ENCODE measurements at regions not wholly inside any gene's neighbourhood (a gene's known extent, or its start where the extent isn't known, plus 50 kb on each side); places are given as distances from the start of the nearest gene placed in this dataset.

- Histone ChIP-seq H3K4me1 (peaks cover 0 to 3% (median 0%) of the 10 kb centered on the region in 4 donors), H3K36me3 (no peaks in the 10 kb centered on the region), H3K4me3 (no peak overlapping the region), H3K27me3 (no peaks in the 10 kb centered on the region), H3K27ac (replicated peaks in 1 of 4) (no peak overlapping the region), H3K9me3 (no peaks in the 10 kb centered on the region)
- 89% methylated on average over 3 of the region's 3 CpGs for WGBS
- TF ChIP-seq CTCF (IDR thresholded peaks at IDR 0.05), result no peak
- no peak for DNase-seq (ENCODE audit: extremely low spot score)
- intact Hi-C loops (cut with DNase I), result no loop called here
Measured at GRCh38 chr3:178475062-178475461, 61.2 kb upstream of the KCNMB2 start.

GRCh38 chr3:178476886-178477285 lies 59.4 kb upstream of the KCNMB2 start:
- Histone ChIP-seq H3K9me3 (no peaks in the 10 kb centered on the region), H3K4me3 (no peak overlapping the region), H3K27ac (replicated peaks in 1 of 4) (no peak overlapping the region), H3K36me3 (no peaks in the 10 kb centered on the region), H3K4me1 (peaks cover 0 to 3% (median 0%) of the 10 kb centered on the region in 4 donors), H3K27me3 (no peaks in the 10 kb centered on the region)
- intact Hi-C loops (cut with DNase I), result no loop called here
- WGBS, result 84% methylated on average over 2 of the region's 2 CpGs
- TF ChIP-seq POLR2A (IDR thresholded peaks at IDR 0.05; ENCODE audit: low read depth) (no peak), POLR2AphosphoS5 (IDR thresholded peaks at IDR 0.05) (no peak), EP300 (IDR thresholded peaks at IDR 0.05) (no peak), CTCF (IDR thresholded peaks at IDR 0.05) (no peak)
- no peak for DNase-seq (ENCODE audit: extremely low spot score)

- Histone ChIP-seq H3K4me1 (peaks cover 0 to 3% (median 0%) of the 10 kb centered on the region in 4 donors), H3K4me3 (no peak overlapping the region), H3K27me3 (no peaks in the 10 kb centered on the region), H3K27ac (replicated peaks in 1 of 4) (no peak overlapping the region), H3K9me3 (no peaks in the 10 kb centered on the region), H3K36me3 (no peaks in the 10 kb centered on the region)
- DNase-seq (ENCODE audit: extremely low spot score), result no peak
- intact Hi-C loops (cut with DNase I), result no loop called here
- WGBS, result 19% methylated on average over 1 of the region's 1 CpG
- TF ChIP-seq POLR2A (IDR thresholded peaks at IDR 0.05; ENCODE audit: low read depth), result no peak
- no peak for TF ChIP-seq POLR2AphosphoS5 (IDR thresholded peaks at IDR 0.05)
- no peak for TF ChIP-seq CTCF (IDR thresholded peaks at IDR 0.05)
- no peak for TF ChIP-seq EP300 (IDR thresholded peaks at IDR 0.05)
Measured at GRCh38 chr3:178479446-178479845, 56.8 kb upstream of the KCNMB2 start.

- Histone ChIP-seq H3K27me3 (no peaks in the 10 kb centered on the region), H3K9me3 (no peaks in the 10 kb centered on the region), H3K4me3 (no peak overlapping the region), H3K4me1 (peaks cover 0 to 3% (median 0%) of the 10 kb centered on the region in 4 donors), H3K36me3 (no peaks in the 10 kb centered on the region), H3K27ac (replicated peaks in 1 of 4) (no peak overlapping the region)
- 61% methylated on average over 4 of the region's 4 CpGs for WGBS
- TF ChIP-seq POLR2A (IDR thresholded peaks at IDR 0.05; ENCODE audit: low read depth) (no peak), EP300 (IDR thresholded peaks at IDR 0.05) (no peak), CTCF (IDR thresholded peaks at IDR 0.05) (no peak), POLR2AphosphoS5 (IDR thresholded peaks at IDR 0.05) (no peak)
- intact Hi-C loops (cut with DNase I), result no loop called here
- no peak for DNase-seq (ENCODE audit: extremely low spot score)
Measured at GRCh38 chr3:178479860-178480259, 56.4 kb upstream of the KCNMB2 start.

GRCh38 chr3:178480274-178480673 lies 56.0 kb upstream of the KCNMB2 start:
- no peak for DNase-seq (ENCODE audit: extremely low spot score)
- intact Hi-C loops (cut with DNase I), result no loop called here
- Histone ChIP-seq H3K27ac (replicated peaks in 1 of 4) (no peak overlapping the region), H3K36me3 (no peaks in the 10 kb centered on the region), H3K4me3 (no peak overlapping the region), H3K9me3 (no peaks in the 10 kb centered on the region), H3K27me3 (no peaks in the 10 kb centered on the region), H3K4me1 (peaks cover 0 to 3% (median 0%) of the 10 kb centered on the region in 4 donors)
- WGBS, result 91% methylated on average over 5 of the region's 5 CpGs
- no peak for TF ChIP-seq CTCF (IDR thresholded peaks at IDR 0.05)
- no peak for TF ChIP-seq POLR2AphosphoS5 (IDR thresholded peaks at IDR 0.05)
- no peak for TF ChIP-seq EP300 (IDR thresholded peaks at IDR 0.05)
- no peak for TF ChIP-seq POLR2A (IDR thresholded peaks at IDR 0.05; ENCODE audit: low read depth)
